CD4-positive, alpha-beta T cell treated with Interferon gamma for 1 hour (primary cell): ENCODE measurements at regions not wholly inside any gene's neighbourhood (a gene's known extent, or its start where the extent isn't known, plus 50 kb on each side); places are given as distances from the start of the nearest gene placed in this dataset.

Source experiments
- DNase-seq: peaks from one replicate; pipeline ENCODE4 v3.0.0-alpha.2; 2020

DNA sequence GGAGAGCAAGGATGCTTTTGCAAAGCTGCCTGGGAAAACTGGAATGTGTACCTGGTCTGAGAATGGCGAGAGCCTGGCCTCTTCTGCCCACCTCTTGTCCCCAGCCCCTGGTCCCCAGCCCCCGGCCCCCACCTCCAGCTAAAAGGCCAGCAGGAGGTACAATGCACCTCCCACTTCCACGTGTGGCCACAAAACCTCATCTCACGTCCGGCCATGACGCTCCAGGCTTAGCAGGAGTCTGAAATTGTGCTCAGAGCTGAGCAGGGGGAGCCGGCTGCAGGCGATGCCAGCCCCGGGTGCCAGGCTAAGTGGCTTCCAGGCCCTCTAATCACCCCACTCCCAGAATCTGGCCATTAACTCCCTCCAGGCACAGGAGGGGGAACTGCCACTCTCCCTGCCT lies 83.1 kb upstream of the PRR20G start:
- DNase-seq = no peak

DNA sequence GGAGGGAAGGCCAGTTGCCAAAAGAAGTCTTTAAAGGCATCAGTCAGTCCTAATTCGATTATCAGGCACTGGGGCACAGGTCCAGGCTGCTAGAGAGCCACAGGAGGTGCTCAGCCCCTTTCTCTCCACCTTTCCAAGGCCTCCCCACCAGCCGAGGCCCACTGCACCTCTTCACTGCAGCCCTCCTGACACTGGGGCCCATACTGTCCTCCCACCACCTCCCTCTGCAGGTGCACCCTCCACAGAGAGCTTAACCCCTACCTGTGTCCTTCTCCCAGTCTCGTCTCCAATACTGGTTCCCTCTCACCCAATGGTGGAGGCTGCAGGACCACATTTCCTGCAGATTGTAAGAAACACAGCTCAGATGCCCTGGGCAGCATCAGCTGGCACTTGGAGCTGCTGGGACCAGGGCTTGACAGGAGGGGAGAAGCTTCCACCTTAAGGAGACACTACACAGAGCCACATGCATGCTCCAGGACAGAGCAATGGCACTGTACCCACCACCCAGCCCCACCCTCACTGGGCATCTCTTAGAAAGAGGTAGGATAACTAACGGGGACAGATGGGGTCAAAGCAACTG lies 81.6 kb upstream of the PRR20G start:
- DNase-seq = no peak

DNA sequence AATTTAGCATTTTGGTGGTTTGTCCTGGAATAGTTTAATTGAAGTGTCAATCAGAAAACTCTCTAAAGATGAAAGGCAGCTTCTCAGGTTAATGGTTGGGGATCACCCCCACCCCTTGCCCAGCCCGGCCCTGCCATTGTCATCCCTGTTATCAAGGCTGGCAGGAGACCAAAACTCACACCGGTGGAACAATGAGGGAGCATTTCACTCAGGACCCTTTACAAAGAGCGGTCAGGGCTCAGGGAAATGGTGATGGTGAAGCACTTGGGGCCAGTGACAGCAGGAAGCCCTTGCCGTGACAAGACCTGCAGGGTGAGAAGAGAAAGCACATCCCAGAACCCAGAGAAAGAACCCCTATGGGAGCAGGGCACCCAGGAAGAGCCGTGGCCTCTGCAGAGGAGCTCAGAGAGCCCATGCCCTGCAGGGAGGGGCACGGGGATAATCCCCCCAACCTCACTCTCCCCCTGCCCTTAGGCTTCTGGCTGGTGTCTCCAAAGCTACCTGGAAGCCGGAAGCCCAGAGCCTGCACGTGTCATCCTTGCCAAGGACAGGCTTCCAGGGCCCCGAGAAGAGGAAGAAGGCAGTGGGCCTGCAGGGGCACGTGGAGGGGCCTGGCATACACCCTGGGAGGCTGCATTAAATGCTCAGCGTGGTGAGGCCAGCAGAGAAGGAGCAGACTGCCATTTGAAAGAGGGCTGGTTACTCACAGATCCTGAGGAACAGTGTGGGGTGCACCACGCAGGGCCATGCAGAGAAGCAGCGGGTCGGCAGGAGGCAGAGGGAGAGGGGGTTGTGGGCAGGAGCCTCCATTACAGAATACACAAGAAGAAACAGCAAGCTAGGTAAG lies 80.6 kb upstream of the PRR20G start:
- no peak for DNase-seq

- DNase-seq = no peak
These were observed 79.7 kb upstream of the PRR20G start for GRCh38 chr3:127367593-127367992.

- DNase-seq = no peak
These were observed 78.5 kb upstream of the PRR20G start for GRCh38 chr3:127366383-127366782.

- DNase-seq = no peak
These were observed 77.4 kb upstream of the PRR20G start for GRCh38 chr3:127365163-127365798.

- DNase-seq = no peak
These were observed 76.0 kb upstream of the PRR20G start for GRCh38 chr3:127363891-127364290.

DNA sequence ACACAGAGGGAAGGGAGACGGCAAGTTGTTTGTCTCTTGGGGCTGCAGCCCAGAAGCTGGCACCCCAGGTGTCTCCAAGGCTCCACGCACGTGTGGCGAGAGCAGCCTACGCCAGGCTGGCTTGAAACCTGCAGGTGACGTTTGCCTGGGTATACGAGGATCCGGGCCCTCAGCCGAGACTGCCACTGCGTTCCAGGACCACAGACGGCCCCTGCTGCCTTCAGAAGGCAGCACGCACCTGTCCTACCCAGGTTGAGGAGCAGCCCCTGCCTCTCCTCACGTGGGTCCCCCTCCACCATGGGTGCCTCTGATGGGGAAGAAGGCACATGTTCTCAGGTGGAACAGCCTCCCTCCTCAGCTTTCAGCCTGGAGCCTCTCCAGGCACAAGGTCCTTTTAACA lies 75.3 kb upstream of the PRR20G start:
- no peak for DNase-seq

GRCh38 chr3:127360647-127361046 lies 72.8 kb upstream of the PRR20G start:
- no peak for DNase-seq

- no peak for DNase-seq
These were observed 70.8 kb upstream of the PRR20G start for GRCh38 chr3:127358641-127359040.

DNA sequence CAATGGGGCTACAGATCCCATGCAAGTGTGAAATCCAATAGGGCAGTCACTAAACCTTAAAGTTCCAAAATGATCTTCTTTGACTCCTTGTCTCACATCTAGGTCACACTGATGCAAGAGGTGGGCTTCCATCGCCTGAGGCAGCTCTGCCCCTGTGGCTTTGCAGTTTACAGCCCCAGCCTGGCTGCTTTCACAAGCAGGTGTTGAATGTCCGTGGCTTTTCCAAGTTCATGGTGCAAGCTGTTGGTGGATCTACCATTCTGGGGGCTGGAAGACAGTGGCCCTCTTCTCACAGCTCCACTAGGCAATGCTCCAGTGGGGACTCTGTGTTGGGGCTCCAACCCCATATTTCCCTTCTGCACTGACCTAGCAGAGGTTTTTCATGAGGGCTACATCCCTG lies 68.5 kb upstream of the PRR20G start:
- no peak for DNase-seq

DNA sequence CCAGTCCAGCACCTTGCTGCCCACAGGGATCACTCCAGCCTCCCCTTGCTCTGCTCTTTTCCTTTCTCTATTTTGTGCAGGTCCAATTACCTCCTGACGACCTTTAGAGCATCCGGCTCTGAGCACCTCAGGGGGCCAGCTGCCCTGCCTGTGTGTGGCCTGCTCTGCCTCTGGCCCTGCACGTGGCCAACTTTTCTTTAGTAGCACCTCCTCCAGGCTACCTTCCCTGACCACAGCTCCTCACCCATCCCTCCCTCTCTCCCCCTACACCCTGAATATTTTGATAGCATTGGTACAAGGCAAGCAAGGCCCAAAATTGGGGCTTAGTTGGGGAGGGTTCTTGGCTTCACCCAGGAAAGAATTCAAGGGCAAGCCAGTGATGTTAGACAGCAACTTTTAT lies 66.9 kb upstream of the PRR20G start:
- no peak for DNase-seq

DNA sequence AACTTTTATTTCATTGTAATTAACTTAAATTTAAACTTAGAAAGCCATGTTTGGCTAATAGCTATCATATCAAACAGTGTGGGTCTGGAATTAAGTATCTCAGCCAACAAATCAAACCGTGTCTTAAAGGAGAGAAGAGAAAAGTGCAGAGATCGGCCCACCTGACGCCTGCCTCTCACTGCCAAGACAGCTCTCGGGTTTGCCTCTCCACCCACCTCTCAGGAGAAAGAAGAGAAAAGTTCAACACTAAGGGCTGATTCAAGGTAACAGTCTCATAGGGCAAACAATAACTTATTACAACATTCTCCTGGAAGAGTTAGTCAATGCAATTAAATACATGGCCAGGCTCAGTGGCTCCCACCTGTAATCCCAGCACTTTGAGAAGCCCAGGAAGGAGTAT lies 64.8 kb upstream of the PRR20G start:
- no peak for DNase-seq

GRCh38 chr3:127351775-127352350 lies 64.0 kb upstream of the PRR20G start:
- DNase-seq = no peak

- no peak for DNase-seq
These were observed 63.5 kb upstream of the PRR20G start for GRCh38 chr3:127351321-127351720.

GRCh38 chr3:127350172-127351050 lies 62.6 kb upstream of the PRR20G start:
- no peak for DNase-seq

DNA sequence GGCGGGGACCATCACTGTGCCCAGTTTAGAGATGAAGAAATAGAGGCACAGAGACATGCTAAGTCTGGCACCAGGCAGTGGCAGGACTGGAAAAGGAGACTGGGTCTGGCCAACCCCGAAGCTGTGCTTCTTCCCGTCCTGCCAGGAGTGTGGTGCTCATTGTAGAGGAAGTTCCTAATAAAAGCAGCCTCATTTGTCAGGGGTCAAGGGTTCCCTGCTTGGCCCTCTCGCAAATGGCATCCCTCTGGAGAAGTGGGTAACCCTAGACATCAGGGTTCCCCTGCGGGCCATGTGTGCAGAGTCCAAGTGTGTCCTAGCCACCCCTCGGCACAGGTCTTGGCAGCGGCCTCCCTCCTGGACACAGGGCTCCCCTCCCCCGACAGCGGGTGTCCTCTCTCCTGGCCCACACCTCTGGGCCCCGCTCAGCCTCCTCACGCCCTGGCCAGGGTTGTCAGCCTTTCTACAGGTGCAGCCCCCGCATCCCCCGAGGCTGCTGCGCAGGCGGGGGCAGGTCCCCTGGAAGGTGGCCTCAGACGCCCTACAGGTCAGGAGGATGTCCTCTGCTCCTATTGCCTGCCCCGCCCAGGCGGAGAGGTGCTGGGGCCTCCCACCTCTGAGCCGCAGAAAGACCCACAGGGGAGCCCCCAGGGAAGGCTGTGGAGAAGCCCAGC lies 61.8 kb upstream of the PRR20G start:
- no peak for DNase-seq

- DNase-seq = no peak
These were observed 54.9 kb upstream of the PRR20G start for GRCh38 chr3:127342735-127343134.

DNA sequence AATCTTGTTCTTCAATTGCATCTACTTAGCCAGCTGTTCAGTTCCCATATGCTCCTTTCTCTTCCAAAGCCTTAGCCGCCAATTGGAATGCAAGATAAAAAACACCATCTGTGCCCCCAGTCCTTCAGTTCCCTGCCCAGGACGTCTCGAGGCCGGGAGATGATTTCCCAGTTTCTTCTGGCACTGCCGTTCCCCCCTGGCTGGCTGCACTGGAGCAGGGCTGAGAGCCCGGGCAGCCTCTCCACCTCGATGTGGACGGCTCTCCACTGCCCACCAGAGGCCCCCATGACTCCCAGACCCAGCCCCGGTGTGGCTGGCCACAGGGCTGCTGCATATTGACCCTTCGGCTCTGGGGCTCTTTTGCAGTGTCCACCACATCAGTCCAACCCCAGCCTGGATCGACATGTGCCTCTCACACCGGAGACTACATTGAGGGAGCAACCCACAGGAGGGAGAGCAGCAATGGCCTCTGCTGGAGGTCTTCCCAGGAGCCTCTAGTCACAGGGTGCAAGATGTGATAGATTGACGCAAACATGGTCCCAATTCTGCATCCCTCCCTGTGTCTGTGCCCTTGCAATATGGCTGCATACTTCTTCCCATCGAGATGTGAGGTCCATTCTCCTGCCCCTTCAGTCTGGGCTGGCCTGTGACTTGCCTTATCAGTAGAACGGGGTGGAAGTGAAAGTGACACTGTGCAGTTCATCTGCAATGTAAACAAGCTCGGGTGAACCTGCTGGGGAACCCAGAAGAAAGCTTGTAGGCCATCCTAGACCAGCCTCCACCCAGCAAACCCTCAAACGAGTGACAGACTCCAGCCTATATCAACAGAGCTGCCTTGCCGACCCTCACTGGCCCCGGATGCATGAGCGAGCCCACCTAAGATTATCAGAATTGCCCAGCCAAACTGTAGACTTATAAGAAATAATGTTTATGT lies 52.3 kb upstream of the PRR20G start:
- DNase-seq = no peak

DNA sequence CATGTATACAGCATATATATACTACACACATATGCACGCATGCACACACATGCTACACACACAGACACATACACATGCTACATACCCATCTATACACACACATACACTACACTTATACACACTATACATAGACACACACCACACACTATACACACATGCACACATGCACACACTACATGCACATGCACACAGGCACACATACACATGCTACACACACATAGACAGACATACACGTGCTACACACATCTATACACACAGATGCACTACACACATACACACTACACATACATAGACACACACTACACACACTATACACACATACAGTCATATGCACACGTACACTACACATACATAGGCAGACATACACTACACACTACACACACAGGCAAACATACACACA lies 51.2 kb upstream of the PRR20G start:
- no peak for DNase-seq

DNA sequence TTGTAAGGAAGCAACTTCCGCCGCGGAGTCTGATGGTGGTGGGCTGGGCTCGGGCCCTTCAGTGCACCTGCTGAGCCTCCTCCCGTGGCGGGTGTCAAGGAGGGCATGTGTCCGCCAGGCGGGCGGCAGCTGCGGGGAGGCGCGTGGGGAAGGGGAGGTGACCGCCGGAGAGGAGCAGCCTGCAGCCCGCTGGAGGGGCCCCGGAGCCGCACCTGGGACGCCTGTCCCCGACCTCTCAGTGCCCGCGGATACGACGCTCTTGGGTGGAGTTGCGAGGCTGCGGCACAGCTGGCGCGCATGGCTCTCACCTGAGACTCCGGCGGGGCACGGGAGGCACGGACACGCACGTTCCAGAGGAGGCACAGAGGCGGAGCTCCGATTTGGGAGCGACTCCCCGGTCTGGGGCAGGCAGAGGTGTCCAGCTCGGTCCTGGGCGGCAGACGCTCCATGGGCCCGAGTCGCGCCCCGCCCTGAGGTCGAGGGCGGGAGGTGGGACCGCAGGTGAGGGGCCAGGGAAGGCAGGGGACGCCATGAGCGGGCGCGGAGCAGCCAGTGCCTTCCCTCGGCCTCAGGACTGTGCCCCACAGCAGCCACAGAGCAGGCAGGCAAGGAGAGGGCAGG lies 50.2 kb upstream of the PRR20G start:
- DNase-seq = no peak
